SU-DHL-6 (cell line): ENCODE measurements at regions not wholly inside any gene's neighbourhood (a gene's known extent, or its start where the extent isn't known, plus 50 kb on each side); places are given as distances from the start of the nearest gene placed in this dataset.

Experiments
- H2AFZ ChIP-seq: fragments of 200-600 bp; sonication (generic); 2 replicates; pipeline ENCODE4 v1.6.1; 2014; ENCODE audit warnings: low read depth, mild to moderate bottlenecking, moderate library complexity, mixed read lengths, antibody characterized with exemption, low read length; ENCODE audit not compliant: severe bottlenecking
- H3F3A ChIP-seq: fragments of 200-600 bp; shearing (Covaris generic); 2 replicates; pipeline ENCODE4 v1.6.0; 2016; ENCODE audit warnings: antibody characterized with exemption, mild to moderate bottlenecking; ENCODE audit not compliant: insufficient read depth
- H3K27ac ChIP-seq: fragments of 200-600 bp; sonication (generic); 2 replicates; pipeline ENCODE4 v1.5.1; 2016; ENCODE audit warnings: low read depth, mild to moderate bottlenecking, low read length, moderate library complexity, mixed read lengths
- H3K27me3 ChIP-seq: fragments of 200-600 bp; sonication (generic), shearing (Covaris generic); 2 replicates; pipeline ENCODE4 v1.6.0; 2014; ENCODE audit warnings: mild to moderate bottlenecking, low read length
- H3K36me3 ChIP-seq: fragments of 200-600 bp; sonication (generic); 2 replicates; pipeline ENCODE4 v1.6.1; 2014; ENCODE audit warnings: mild to moderate bottlenecking, low read length, mixed read lengths
- H3K4me2 ChIP-seq: fragments of 300-600, 200-600 bp; shearing (Covaris generic), sonication (generic); 2 replicates; pipeline ENCODE4 v1.6.0; 2014; ENCODE audit warnings: low read length, low read depth, mild to moderate bottlenecking; ENCODE audit not compliant: poor library complexity, severe bottlenecking
- H3K4me3 ChIP-seq: fragments of 200-600 bp; sonication (generic); 2 replicates; pipeline ENCODE4 v1.5.1; 2014; ENCODE audit warnings: antibody characterized with exemption, low read length, mild to moderate bottlenecking, mixed read lengths; ENCODE audit not compliant: insufficient read depth, poor library complexity, severe bottlenecking
- H3K79me2 ChIP-seq: fragments of 200-600 bp; sonication (generic); 2 replicates; pipeline ENCODE4 v1.6.1; 2014; ENCODE audit warnings: mild to moderate bottlenecking, low read length, moderate library complexity; ENCODE audit not compliant: insufficient read depth
- H3K9ac ChIP-seq: fragments of 200-600 bp; sonication (generic); 2 replicates; pipeline ENCODE4 v1.7.0; 2014; ENCODE audit warnings: mild to moderate bottlenecking, low read length
- H3K9me2 ChIP-seq: fragments of 200-600 bp; sonication (generic); replicated peaks from 2 replicates; pipeline ENCODE4 v1.6.1; 2014; ENCODE audit warnings: low read length; ENCODE audit not compliant: insufficient read depth
- H3K9me3 ChIP-seq: fragments of 200-600 bp; sonication (generic); 2 replicates; pipeline ENCODE4 v1.6.1; 2014; ENCODE audit warnings: low read length, mixed read lengths; ENCODE audit not compliant: insufficient read depth
- H4K20me1 ChIP-seq: fragments of 200-600 bp; sonication (generic); 2 replicates; pipeline ENCODE4 v1.6.1; 2014; ENCODE audit warnings: low read depth, mild to moderate bottlenecking, antibody characterized with exemption, low read length, moderate library complexity, mixed read lengths
- CTCF ChIP-seq: fragments of 200-600 bp; sonication (generic); IDR thresholded peaks from one replicate; pipeline ENCODE4 v1.5.1; 2017; ENCODE audit warnings: antibody characterized with exemption, mild to moderate bottlenecking, low read length, moderate library complexity; ENCODE audit not compliant: insufficient read depth, poor library complexity, severe bottlenecking
- EZH2phosphoT487 ChIP-seq: fragments of 200-600 bp; sonication (generic), shearing (Covaris generic); conservative IDR thresholded peaks from 2 replicates; pipeline ENCODE4 v1.6.1; 2018; ENCODE audit warnings: mild to moderate bottlenecking, antibody characterized with exemption, low read length, moderate library complexity, mixed read lengths

- no peak overlapping the region for H3K4me3 ChIP-seq
- H3K9me3 ChIP-seq = peaks cover 70% of the 10 kb centered on the region; the same call in 1 of the 2 replicates
These were observed 1127.4 kb downstream of the RPIA start for GRCh38 chr2:89818873-89819272.

GRCh38 chr2:89819809-89820208 is 1128.3 kb downstream of the RPIA start:
- Histone ChIP-seq H3K27ac (no peak overlapping the region), H3K9me2 (no peaks in the 10 kb centered on the region), H3K9me3 (peaks cover 61% of the 10 kb centered on the region; the same call in 1 of the 2 replicates), H3K4me2 (no peak overlapping the region), H3K9ac (no peak overlapping the region), H3K79me2 (no peaks in the 10 kb centered on the region), H2AFZ (no peak overlapping the region), H3K36me3 (no peaks in the 10 kb centered on the region), H3K4me3 (no peak overlapping the region), H3F3A (no peaks in the 10 kb centered on the region), H3K27me3 (no peaks in the 10 kb centered on the region), H4K20me1 (no peaks in the 10 kb centered on the region)
- TF ChIP-seq EZH2phosphoT487 (no peak), CTCF (no peak)

More at GRCh38 chr2:89818873-89819272, 1127.4 kb downstream of the RPIA start:
- Histone ChIP-seq H3K9ac (no peak overlapping the region), H4K20me1 (no peaks in the 10 kb centered on the region), H3K79me2 (no peaks in the 10 kb centered on the region), H2AFZ (no peak overlapping the region), H3F3A (no peaks in the 10 kb centered on the region), H3K36me3 (no peaks in the 10 kb centered on the region), H3K27ac (no peak overlapping the region), H3K9me2 (no peaks in the 10 kb centered on the region), H3K27me3 (no peaks in the 10 kb centered on the region), H3K4me2 (no peak overlapping the region)
- TF ChIP-seq CTCF (no peak), EZH2phosphoT487 (no peak)

- no peaks in the 10 kb centered on the region for H3K36me3 ChIP-seq
- H4K20me1 ChIP-seq = no peaks in the 10 kb centered on the region
- no peaks in the 10 kb centered on the region for H3K9me2 ChIP-seq
- no peaks in the 10 kb centered on the region for H3K79me2 ChIP-seq
- H3K9ac ChIP-seq = no peak overlapping the region
- peaks cover 63% of the 10 kb centered on the region; the same call in 1 of the 2 replicates for H3K9me3 ChIP-seq
- TF ChIP-seq EZH2phosphoT487 = no peak
- TF ChIP-seq CTCF = no peak
- no peak overlapping the region for H3K27ac ChIP-seq
- no peak overlapping the region for H3K4me2 ChIP-seq
- no peak overlapping the region for H3K4me3 ChIP-seq
- no peaks in the 10 kb centered on the region for H3F3A ChIP-seq
- no peak overlapping the region for H2AFZ ChIP-seq
- H3K27me3 ChIP-seq = no peaks in the 10 kb centered on the region
These were observed 1128.8 kb downstream of the RPIA start for GRCh38 chr2:89820248-89820647.
